ENCODE measurements at regions not wholly inside any gene's neighbourhood (a gene's known extent, or its start where the extent isn't known, plus 50 kb on each side); places are given as distances from the start of the nearest gene placed in this dataset.

GRCh38 chr12:127205781-127206555 lies 1061.0 kb upstream of the TMEM132C start (continued):
- TF ChIP-seq E2F6 (IDR thresholded peaks at IDR 0.05) = no peak
